ENCODE measurements at regions not wholly inside any gene's neighbourhood (a gene's known extent, or its start where the extent isn't known, plus 50 kb on each side); places are given as distances from the start of the nearest gene placed in this dataset.
"Not testable (repeated sequence)": the region's sequence is repeated elsewhere in the genome, so short reads cannot be mapped to it uniquely, and the experiment has no call there.

DNA sequence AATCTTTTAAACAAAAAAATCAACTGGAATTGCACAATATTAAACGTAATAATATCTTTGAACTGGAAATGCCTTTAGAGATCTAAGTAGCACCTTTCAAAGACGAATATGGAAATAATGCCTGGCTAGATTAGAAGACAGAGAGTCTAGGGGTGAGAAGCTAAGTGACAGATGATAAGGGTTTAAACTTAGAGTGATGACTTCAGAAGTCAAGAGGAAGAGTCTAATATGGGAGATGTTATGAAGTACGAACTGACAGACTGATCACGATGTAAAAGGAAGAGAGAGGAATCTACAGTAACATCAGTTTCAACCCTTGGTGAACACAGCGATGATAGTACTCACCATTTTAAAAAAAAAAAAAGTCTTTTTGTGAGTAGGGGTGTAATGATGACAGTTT lies 57.9 kb downstream of the HINT1 start:
- intact Hi-C loops (cut with DNase I), result no loop called here
- H3K36me3 ChIP-seq, result no peaks in the 10 kb centered on the region
- DNase-seq (no peak), ATAC-seq (no peak), FAIRE-seq (no peak)
- H3K27me3 ChIP-seq, result no peaks in the 10 kb centered on the region
- no peak overlapping the region for H3K27ac ChIP-seq
- no peak overlapping the region for H3K4me3 ChIP-seq
- WGBS, 2 donors, result 66 to 70% methylated on average over 5 of the region's 5 CpGs
- TF ChIP-seq, protein P1, sequence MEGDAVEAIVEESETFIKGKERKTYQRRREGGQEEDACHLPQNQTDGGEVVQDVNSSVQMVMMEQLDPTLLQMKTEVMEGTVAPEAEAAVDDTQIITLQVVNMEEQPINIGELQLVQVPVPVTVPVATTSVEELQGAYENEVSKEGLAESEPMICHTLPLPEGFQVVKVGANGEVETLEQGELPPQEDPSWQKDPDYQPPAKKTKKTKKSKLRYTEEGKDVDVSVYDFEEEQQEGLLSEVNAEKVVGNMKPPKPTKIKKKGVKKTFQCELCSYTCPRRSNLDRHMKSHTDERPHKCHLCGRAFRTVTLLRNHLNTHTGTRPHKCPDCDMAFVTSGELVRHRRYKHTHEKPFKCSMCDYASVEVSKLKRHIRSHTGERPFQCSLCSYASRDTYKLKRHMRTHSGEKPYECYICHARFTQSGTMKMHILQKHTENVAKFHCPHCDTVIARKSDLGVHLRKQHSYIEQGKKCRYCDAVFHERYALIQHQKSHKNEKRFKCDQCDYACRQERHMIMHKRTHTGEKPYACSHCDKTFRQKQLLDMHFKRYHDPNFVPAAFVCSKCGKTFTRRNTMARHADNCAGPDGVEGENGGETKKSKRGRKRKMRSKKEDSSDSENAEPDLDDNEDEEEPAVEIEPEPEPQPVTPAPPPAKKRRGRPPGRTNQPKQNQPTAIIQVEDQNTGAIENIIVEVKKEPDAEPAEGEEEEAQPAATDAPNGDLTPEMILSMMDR (IDR thresholded peaks at IDR 0.05), result no peak
- no peaks in the 10 kb centered on the region for H3K4me1 ChIP-seq
- H3K9me3 ChIP-seq, result no peaks in the 10 kb centered on the region

DNA sequence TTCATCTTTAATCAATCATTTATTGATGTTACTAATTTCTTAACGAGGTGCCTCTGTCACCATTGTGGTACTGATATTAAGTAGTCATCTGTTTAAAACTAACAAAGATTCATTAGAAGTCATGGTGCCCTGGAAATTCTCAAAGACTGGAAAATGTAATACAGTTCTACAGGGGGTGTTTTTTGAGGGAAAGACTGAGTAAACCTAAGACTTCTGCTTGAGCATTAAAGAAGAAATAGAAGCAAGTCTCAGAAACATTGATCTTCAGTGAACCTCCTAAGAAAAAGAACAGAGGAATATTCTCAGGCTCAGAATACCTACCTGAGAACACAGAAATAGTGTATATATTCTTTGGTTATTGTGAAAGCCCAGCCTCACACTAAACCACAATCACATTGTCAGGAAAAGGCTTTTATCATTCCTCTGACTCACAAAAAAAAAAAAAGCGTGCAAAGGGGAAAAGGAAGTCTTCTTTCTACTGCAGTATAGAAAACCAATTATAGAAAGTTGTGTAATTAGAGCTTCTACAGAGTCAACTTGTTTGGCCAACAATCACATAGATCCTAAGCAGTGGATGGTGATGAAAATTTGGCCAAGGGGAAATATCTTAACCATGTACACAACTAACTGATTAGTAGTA lies 60.8 kb downstream of the HINT1 start:
- Histone ChIP-seq H3K4me3 (no peak overlapping the region), H3K27ac (no peak overlapping the region), H3K9me3 (no peaks in the 10 kb centered on the region), H3K4me1 (no peaks in the 10 kb centered on the region), H3K27me3 (no peaks in the 10 kb centered on the region), H3K36me3 (no peaks in the 10 kb centered on the region)
- ATAC-seq (no peak), DNase-seq (no peak), FAIRE-seq (no peak)
- TF ChIP-seq, protein P1 (IDR thresholded peaks at IDR 0.05), result no peak
- intact Hi-C loops (cut with DNase I), result no loop called here
- 46 to 64% methylated on average over 2 of the region's 2 CpGs for WGBS, 2 donors

DNA sequence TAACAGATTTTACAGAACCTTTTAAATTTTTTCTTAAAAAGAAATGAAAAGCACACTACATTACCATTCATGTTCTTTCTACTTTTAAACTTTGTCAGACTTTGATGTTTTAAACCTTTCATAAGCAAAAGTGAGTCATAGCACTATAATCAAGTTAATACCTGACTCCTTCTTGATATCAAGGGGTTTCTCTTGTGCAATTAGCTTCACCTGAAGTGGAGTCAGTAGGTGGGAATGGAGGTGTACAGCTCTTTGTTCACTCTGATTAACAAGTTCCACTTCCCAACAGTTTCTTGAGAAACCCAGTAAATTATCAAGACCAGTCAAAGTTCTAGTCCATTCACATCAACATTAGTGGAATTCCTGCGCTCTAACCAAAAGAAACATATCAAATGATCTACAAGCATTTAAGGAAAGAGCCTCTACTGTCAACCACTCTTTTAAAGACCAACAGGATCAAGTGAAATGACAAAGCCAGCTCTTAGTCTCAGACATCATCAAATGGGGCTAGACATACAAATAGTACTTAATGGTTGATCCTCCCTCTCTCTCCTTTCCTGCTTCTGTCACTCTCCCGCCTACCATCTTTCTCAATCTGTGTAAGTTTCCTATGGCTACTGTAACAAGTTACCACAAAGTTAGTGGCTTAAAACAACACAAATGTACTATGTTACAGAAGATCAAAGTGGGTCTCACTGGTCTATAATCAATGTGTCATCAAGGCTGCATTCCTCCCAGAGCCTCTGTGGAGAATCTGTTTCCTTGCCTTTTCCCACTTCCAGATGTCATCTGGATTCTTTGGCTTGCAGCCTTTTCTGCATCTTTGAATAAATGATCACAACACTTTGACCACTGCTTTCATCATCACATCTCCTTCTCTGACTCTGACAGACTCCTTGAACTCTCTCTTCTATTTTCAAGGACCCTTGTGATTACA lies 68.0 kb downstream of the HINT1 start:
- DNase-seq (no peak), ATAC-seq (no peak), FAIRE-seq (no peak)
- Histone ChIP-seq H3K4me3 (no peak overlapping the region), H3K36me3 (no peaks in the 10 kb centered on the region), H3K27ac (no peak overlapping the region), H3K4me1 (no peaks in the 10 kb centered on the region), H3K27me3 (no peaks in the 10 kb centered on the region), H3K9me3 (no peaks in the 10 kb centered on the region)
- 71 to 84% methylated on average over 2 of the region's 2 CpGs for WGBS, 2 donors
- intact Hi-C loops (cut with DNase I), result no loop called here
- TF ChIP-seq, protein P1 (IDR thresholded peaks at IDR 0.05), result no peak

DNA sequence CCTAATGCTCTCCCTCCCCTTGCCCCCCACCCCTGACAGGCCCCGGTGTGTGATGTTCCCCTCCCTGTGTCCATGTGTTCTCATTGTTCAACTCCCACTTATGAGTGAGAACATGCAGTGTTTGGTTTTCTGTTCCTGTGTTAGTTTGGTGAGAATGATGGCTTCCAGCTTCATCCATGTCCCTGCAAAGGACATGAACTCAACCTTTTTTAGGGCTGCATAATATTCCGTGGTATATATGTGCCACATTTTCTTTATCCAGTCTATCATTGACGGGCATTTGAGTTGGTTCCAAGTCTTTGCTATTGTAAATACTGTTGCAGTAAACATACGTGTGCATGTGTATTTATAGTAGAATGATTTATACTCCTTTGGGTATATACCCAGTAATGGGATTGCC lies 69.5 kb downstream of the HINT1 start:
- H3K4me3 ChIP-seq; ATAC-seq; FAIRE-seq; H3K36me3 ChIP-seq; H3K9me3 ChIP-seq; DNase-seq; H3K4me1 ChIP-seq; H3K27me3 ChIP-seq; intact Hi-C loops (cut with DNase I); H3K27ac ChIP-seq: not testable (repeated sequence)
- WGBS, 2 donors, result 79 to 82% methylated on average over 4 of the region's 4 CpGs

DNA sequence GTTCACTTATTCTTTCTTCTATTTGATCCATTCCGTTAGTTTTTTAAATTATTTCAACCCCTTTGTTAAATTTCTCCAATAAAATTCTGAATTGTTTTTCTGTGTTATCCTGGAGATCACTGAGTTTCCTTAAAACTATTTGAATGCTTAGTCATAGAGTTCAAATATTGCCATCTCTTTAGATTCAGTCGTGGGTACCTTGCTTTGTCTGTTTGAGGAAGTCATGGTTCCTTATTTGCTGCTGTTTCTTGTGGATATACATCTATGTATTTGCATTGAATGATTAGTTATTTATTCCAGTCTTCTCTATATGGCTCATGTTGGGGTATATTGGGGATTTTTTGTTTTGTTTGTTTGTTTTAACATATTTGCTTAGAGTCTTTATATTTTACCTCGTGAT lies 80.6 kb downstream of the HINT1 start:
- TF ChIP-seq, protein P1 (IDR thresholded peaks at IDR 0.05), result no peak
- intact Hi-C loops (cut with DNase I), result no loop called here
- Histone ChIP-seq H3K36me3 (no peaks in the 10 kb centered on the region), H3K27ac (no peak overlapping the region), H3K4me1 (no peaks in the 10 kb centered on the region), H3K4me3 (no peak overlapping the region), H3K27me3 (no peaks in the 10 kb centered on the region), H3K9me3 (no peaks in the 10 kb centered on the region)
- WGBS, 2 donors, result 54 to 66% methylated on average over 3 of the region's 3 CpGs
- no peak for DNase-seq
- no peak for FAIRE-seq
- no peak for ATAC-seq

Measured in pancreas (tissue), 10 donors.